ENCODE measurements at regions not wholly inside any gene's neighbourhood (a gene's known extent, or its start where the extent isn't known, plus 50 kb on each side); places are given as distances from the start of the nearest gene placed in this dataset.

- TF ChIP-seq CTCF (IDR thresholded peaks at IDR 0.05) (no peak), POLR2A (IDR thresholded peaks at IDR 0.05) (no peak)
These were observed 62.5 kb upstream of the SIM2 start for GRCh38 chr21:36636439-36636838.
